NT2/D1 (cell line): ENCODE measurements at regions not wholly inside any gene's neighbourhood (a gene's known extent, or its start where the extent isn't known, plus 50 kb on each side); places are given as distances from the start of the nearest gene placed in this dataset.

Experiments
- SUZ12 ChIP-seq: IDR thresholded peaks from 2 replicates; pipeline ENCODE4 v1.6.1; 2011; ENCODE audit not compliant: insufficient read length, insufficient read depth; ENCODE audit errors: extremely low read depth
- YY1 ChIP-seq: IDR thresholded peaks from 2 replicates; pipeline ENCODE4 v1.6.1; 2011; ENCODE audit not compliant: insufficient read length, insufficient read depth
- ZNF274 ChIP-seq: IDR thresholded peaks from 2 replicates; pipeline ENCODE4 v1.6.1; 2011; ENCODE audit warnings: mild to moderate bottlenecking, low read depth, low read length

DNA sequence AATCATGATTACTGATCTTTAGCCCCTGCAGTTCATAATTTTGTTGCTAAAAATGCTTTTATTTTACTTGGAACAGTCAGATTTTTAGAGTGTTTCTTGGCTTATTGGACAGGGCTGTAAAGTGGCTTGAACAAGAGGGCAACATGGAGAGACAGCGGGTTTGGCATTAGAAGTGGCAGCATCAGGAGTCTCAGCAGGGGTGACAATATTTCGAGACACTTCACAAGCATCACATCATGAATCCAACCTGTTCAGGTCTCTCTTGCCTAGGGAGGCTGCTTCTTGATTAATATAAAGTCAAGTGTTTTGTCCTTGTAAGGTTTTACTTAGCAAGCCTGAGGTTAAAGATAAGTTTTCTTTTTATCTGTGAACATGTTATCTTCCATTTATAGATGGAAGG is 2249.5 kb downstream of the LRRC4C start:
- TF ChIP-seq SUZ12: no peak
- no peak for TF ChIP-seq ZNF274
- TF ChIP-seq YY1: no peak
